ENCODE measurements at regions not wholly inside any gene's neighbourhood (a gene's known extent, or its start where the extent isn't known, plus 50 kb on each side); places are given as distances from the start of the nearest gene placed in this dataset.

DNA sequence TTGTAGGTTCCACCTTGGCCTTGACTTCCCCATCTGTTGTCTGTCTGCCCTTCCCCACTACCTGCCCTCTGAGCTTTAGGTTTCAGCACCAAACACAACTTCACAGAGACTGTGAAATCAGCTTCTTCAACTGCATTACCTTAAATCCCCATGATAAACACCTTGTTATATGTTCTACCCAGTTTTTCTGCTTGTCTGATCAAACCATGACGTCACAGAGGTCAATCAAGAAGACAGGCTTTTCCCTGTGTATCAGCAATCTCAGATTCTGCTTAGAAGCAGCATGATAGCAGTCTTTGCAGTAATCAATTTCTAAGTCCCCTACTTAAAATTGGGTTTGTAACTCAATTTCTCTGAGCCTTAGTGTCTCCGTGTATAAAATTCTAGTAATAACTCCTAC lies 175.0 kb downstream of the PLK2 start:
- H3K4me3 ChIP-seq: no peak overlapping the region
- H3K27ac ChIP-seq: no peak overlapping the region
- TF ChIP-seq Cebpa-rat (IDR thresholded peaks at IDR 0.05): no peak
- H3K36me3 ChIP-seq: no peaks in the 10 kb centered on the region
- H3K9ac ChIP-seq: no peak overlapping the region
- H3K4me1 ChIP-seq: no peaks in the 10 kb centered on the region
- H3K27me3 ChIP-seq: no peaks in the 10 kb centered on the region
- no peak overlapping the region for H3K4me2 ChIP-seq
- no peaks in the 10 kb centered on the region for H4K20me1 ChIP-seq
- H3K9me3 ChIP-seq: no peaks in the 10 kb centered on the region

DNA sequence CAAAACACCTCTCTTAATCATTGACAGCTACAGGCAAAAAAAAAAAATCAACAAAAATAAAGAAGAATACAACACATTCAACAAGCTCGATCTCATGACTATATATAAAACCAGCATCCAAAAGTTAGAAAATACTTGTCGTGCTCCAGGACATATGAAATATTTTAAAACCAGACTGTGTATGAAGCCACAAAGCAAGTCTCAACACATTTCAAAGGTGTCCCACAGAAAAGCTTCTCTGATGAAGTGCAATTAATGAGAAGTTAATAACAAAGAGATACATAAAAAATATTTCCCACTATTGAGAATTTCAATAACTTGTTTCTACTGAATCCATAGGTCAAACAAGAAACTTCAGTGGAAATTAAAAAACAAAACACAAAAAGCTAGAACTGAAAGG lies 178.7 kb downstream of the PLK2 start:
- H3K9me3 ChIP-seq: no peaks in the 10 kb centered on the region
- no peak for TF ChIP-seq Cebpa-rat (IDR thresholded peaks at IDR 0.05)
- H3K27ac ChIP-seq: no peak overlapping the region
- no peak overlapping the region for H3K9ac ChIP-seq
- no peak overlapping the region for H3K4me2 ChIP-seq
- H3K4me3 ChIP-seq: no peak overlapping the region
- no peaks in the 10 kb centered on the region for H3K4me1 ChIP-seq
- no peaks in the 10 kb centered on the region for H3K36me3 ChIP-seq
- H4K20me1 ChIP-seq: no peaks in the 10 kb centered on the region
- H3K27me3 ChIP-seq: no peaks in the 10 kb centered on the region

GRCh38 chr5:58279259-58279658 lies 180.6 kb downstream of the PLK2 start:
- no peak overlapping the region for H3K4me3 ChIP-seq
- no peaks in the 10 kb centered on the region for H3K4me1 ChIP-seq
- no peaks in the 10 kb centered on the region for H3K36me3 ChIP-seq
- H3K4me2 ChIP-seq: no peak overlapping the region
- no peak for TF ChIP-seq Cebpa-rat (IDR thresholded peaks at IDR 0.05)
- H4K20me1 ChIP-seq: no peaks in the 10 kb centered on the region
- H3K27ac ChIP-seq: no peak overlapping the region
- no peaks in the 10 kb centered on the region for H3K9me3 ChIP-seq
- H3K27me3 ChIP-seq: no peaks in the 10 kb centered on the region
- no peak overlapping the region for H3K9ac ChIP-seq

DNA sequence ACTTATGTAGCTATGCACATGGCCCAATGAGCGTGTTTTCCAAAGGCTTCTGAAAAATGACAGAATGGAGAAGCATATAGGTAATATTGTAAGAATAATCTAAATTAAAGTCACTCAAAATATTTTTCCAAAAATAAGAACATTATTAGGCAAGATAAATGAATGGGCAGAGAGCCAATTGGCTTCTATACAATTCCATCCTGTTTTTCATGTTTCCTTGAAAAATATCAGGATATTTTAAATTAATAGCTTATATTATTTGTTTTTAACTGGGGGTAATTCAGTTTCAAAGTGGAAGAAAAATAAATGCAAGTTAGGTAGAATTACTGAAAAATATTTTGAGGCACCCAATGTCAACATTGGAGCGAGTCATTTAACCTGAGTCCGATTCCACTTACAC lies 183.5 kb downstream of the PLK2 start:
- no peaks in the 10 kb centered on the region for H3K4me1 ChIP-seq
- no peak for TF ChIP-seq Cebpa-rat (IDR thresholded peaks at IDR 0.05)
- no peak overlapping the region for H3K27ac ChIP-seq
- H3K27me3 ChIP-seq: no peaks in the 10 kb centered on the region
- no peaks in the 10 kb centered on the region for H3K36me3 ChIP-seq
- no peaks in the 10 kb centered on the region for H3K9me3 ChIP-seq
- no peak overlapping the region for H3K4me3 ChIP-seq
- no peaks in the 10 kb centered on the region for H4K20me1 ChIP-seq
- H3K9ac ChIP-seq: no peak overlapping the region
- H3K4me2 ChIP-seq: no peak overlapping the region

DNA sequence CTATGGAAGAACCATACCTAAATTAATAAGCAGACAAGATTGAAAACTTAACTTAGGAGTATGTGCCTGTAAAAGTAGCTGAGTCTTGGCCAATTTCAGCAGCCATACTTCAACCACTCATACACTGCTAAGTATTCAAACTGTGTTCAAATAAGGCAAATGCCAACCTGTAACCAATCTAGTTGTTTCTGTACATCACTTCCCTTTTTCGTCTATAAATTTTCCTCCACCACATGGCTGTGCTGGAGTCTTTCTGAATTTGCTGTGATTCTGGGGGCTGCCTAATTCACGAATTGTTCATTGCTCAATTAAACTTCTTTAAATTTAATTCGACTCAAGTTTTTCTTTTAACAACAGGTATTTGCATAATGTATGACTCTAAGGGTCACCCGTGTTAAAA lies 184.4 kb downstream of the PLK2 start:
- TF ChIP-seq Cebpa-rat (IDR thresholded peaks at IDR 0.05): no peak
- no peak overlapping the region for H3K4me3 ChIP-seq
- H3K27me3 ChIP-seq: no peaks in the 10 kb centered on the region
- H3K9me3 ChIP-seq: no peaks in the 10 kb centered on the region
- no peak overlapping the region for H3K9ac ChIP-seq
- H3K4me1 ChIP-seq: no peaks in the 10 kb centered on the region
- no peaks in the 10 kb centered on the region for H3K36me3 ChIP-seq
- no peaks in the 10 kb centered on the region for H4K20me1 ChIP-seq
- no peak overlapping the region for H3K27ac ChIP-seq
- no peak overlapping the region for H3K4me2 ChIP-seq

DNA sequence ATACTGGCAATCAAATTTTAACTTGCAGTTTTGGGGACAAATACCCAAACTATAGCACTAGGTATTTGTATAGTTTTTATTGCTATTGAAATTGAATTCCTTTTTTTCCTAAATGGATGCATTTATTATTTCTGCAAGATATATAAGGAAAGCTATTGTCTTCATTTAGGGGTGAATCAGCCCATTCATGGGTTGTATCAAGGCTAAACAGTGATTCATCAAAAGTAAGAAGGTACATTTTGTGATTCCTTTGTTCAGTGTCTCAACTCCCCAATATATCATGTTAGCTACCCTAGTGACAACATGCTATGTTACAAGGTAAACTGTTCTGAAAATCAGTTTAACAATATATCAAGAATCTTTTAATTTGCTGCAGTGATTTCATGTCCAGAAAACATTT lies 185.7 kb downstream of the PLK2 start:
- no peak overlapping the region for H3K4me2 ChIP-seq
- no peaks in the 10 kb centered on the region for H4K20me1 ChIP-seq
- H3K4me3 ChIP-seq: no peak overlapping the region
- H3K4me1 ChIP-seq: no peaks in the 10 kb centered on the region
- TF ChIP-seq Cebpa-rat (IDR thresholded peaks at IDR 0.05): no peak
- H3K36me3 ChIP-seq: no peaks in the 10 kb centered on the region
- H3K27ac ChIP-seq: no peak overlapping the region
- no peaks in the 10 kb centered on the region for H3K9me3 ChIP-seq
- no peak overlapping the region for H3K9ac ChIP-seq
- H3K27me3 ChIP-seq: no peaks in the 10 kb centered on the region

GRCh38 chr5:58273711-58274110 lies 186.2 kb downstream of the PLK2 start:
- no peak for TF ChIP-seq Cebpa-rat (IDR thresholded peaks at IDR 0.05)
- Histone ChIP-seq H3K27ac (no peak overlapping the region), H3K36me3 (no peaks in the 10 kb centered on the region)

GRCh38 chr5:58268268-58268667 lies 191.6 kb downstream of the PLK2 start:
- no peaks in the 10 kb centered on the region for H3K4me1 ChIP-seq
- no peak overlapping the region for H3K27ac ChIP-seq
- no peak overlapping the region for H3K4me3 ChIP-seq
- H3K9me3 ChIP-seq: no peaks in the 10 kb centered on the region
- H4K20me1 ChIP-seq: no peaks in the 10 kb centered on the region
- no peak for TF ChIP-seq Cebpa-rat (IDR thresholded peaks at IDR 0.05)
- no peaks in the 10 kb centered on the region for H3K36me3 ChIP-seq
- H3K27me3 ChIP-seq: no peaks in the 10 kb centered on the region
- H3K9ac ChIP-seq: no peak overlapping the region
- H3K4me2 ChIP-seq: no peak overlapping the region

More at GRCh38 chr5:58273711-58274110, 186.2 kb downstream of the PLK2 start:
- no peak overlapping the region for H3K4me2 ChIP-seq
- H3K4me1 ChIP-seq: no peaks in the 10 kb centered on the region
- no peaks in the 10 kb centered on the region for H3K27me3 ChIP-seq
- H3K9ac ChIP-seq: no peak overlapping the region
- no peaks in the 10 kb centered on the region for H3K9me3 ChIP-seq
- no peak overlapping the region for H3K4me3 ChIP-seq
- no peaks in the 10 kb centered on the region for H4K20me1 ChIP-seq

DNA sequence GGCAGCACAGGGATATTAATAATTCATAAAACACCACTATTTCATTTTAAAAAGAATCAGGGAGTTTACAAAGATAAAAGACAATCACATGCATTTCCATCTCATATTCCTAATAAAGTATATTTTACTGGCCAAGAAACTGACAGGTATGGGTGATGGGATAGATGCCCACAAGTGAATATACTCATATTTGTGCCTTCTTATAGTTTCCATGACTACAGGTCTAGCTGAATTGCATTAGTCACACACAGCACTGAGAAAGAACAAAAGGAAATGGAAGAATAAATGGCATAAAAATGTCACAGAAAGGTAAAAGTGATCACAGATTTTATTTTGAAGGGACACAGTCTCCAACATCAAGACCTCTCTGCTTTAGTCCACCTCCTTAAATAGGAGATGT lies 193.5 kb downstream of the PLK2 start:
- Histone ChIP-seq H3K27ac (no peak overlapping the region), H3K4me1 (no peaks in the 10 kb centered on the region), H4K20me1 (no peaks in the 10 kb centered on the region), H3K9ac (no peak overlapping the region), H3K4me3 (no peak overlapping the region), H3K9me3 (no peaks in the 10 kb centered on the region), H3K27me3 (no peaks in the 10 kb centered on the region), H3K4me2 (no peak overlapping the region), H3K36me3 (no peaks in the 10 kb centered on the region)
- TF ChIP-seq Cebpa-rat (IDR thresholded peaks at IDR 0.05): no peak

DNA sequence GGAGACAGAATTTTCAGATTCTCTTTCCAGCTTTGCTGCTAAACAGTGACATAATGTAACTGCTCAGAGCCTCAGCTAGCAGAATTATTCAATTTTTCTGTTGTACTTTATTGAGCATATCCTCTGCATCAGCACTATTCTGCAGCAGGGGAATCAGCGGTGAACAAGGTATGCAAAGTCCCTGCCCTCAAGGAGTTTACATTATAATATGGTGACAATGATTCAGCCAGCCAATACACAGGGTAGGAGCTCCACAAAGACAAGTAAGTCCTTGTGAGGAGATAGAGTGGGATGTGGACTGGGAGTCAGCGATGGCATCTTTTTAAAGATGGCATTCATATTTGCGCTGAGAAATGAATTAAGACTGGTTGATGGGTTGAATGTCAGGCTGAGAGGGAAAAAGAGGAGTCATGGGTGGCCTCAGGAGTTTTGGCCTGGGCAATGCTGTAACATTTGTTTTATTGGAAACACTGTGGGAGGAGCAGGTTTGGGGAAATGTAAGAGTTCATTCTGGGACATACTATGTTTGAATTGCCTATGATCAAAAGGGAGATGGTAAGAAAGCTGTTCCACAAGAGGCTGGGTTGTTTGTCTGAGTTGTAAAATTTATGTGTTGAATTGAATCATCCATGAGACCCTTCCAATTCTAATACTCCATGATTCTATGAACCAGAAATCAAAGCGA lies 194.5 kb downstream of the PLK2 start:
- Histone ChIP-seq H4K20me1 (no peaks in the 10 kb centered on the region), H3K4me2 (no peak overlapping the region), H3K4me1 (no peaks in the 10 kb centered on the region), H3K27ac (no peak overlapping the region), H3K9me3 (no peaks in the 10 kb centered on the region), H3K9ac (no peak overlapping the region), H3K36me3 (no peaks in the 10 kb centered on the region), H3K4me3 (no peak overlapping the region), H3K27me3 (no peaks in the 10 kb centered on the region)
- TF ChIP-seq Cebpa-rat (IDR thresholded peaks at IDR 0.05): no peak

- Histone ChIP-seq H3K9me3 (no peaks in the 10 kb centered on the region), H3K4me1 (no peaks in the 10 kb centered on the region), H3K4me2 (no peak overlapping the region), H3K27me3 (no peaks in the 10 kb centered on the region), H3K4me3 (no peak overlapping the region), H3K9ac (no peak overlapping the region), H3K27ac (no peak overlapping the region), H3K36me3 (no peaks in the 10 kb centered on the region), H4K20me1 (no peaks in the 10 kb centered on the region)
- no peak for TF ChIP-seq Cebpa-rat (IDR thresholded peaks at IDR 0.05)
Observed at GRCh38 chr5:58264276-58264675, 195.6 kb downstream of the PLK2 start.

Measured in BLaER1 (cell line).